OCI-LY7 (cell line): ENCODE measurements at regions not wholly inside any gene's neighbourhood (a gene's known extent, or its start where the extent isn't known, plus 50 kb on each side); places are given as distances from the start of the nearest gene placed in this dataset.
"Not testable (repeated sequence)": the region's sequence is repeated elsewhere in the genome, so short reads cannot be mapped to it uniquely, and the experiment has no call there.

ENCODE experiments used
- BruUV-seq: library from RNA; stranded (reverse); fragments of 400-500 nt; replicated peaks from 2 replicates; lab custom pipeline; 2021; lab: Mats Ljungman, UMichigan
- CTCF ChIA-PET: fragments of 300-600 bp; sonication (Branson Sonifier 250); formaldehyde crosslinking; loops from one replicate; lab custom pipeline; 2022; ENCODE audit warnings: antibody characterized with exemption; ENCODE audit not compliant: unreplicated experiment; lab: Charles Lee
- POLR2A ChIA-PET: fragments of 300-600 bp; sonication (Branson Sonifier 250); formaldehyde crosslinking; loops from one replicate; lab custom pipeline; 2022; ENCODE audit warnings: antibody characterized with exemption; lab: Charles Lee
- DNase-seq: peaks from one replicate; pipeline ENCODE4 v3.0.0-alpha.2; 2015; ENCODE audit warnings: low spot score
- H2AFZ ChIP-seq: fragments of 200-600 bp; sonication (generic), shearing (Covaris generic); 2 replicates; pipeline ENCODE4 v1.6.1; 2014; ENCODE audit warnings: mild to moderate bottlenecking, antibody characterized with exemption, low read length, moderate library complexity
- H3K27ac ChIP-seq: fragments of 200-600 bp; sonication (generic); 2 replicates; pipeline ENCODE4 v1.5.1; 2014; ENCODE audit warnings: mixed run types, low read depth, mild to moderate bottlenecking, moderate library complexity, low read length, inconsistent platforms; ENCODE audit not compliant: poor library complexity, severe bottlenecking
- H3K36me3 ChIP-seq: fragments of 200-600 bp; sonication (generic); 2 replicates; pipeline ENCODE4 v1.6.1; 2014; ENCODE audit warnings: mild to moderate bottlenecking, antibody characterized with exemption, low read length, moderate library complexity, mixed read lengths; ENCODE audit not compliant: insufficient read depth
- H3K4me1 ChIP-seq: fragments of 200-600 bp; sonication (generic); 2 replicates; pipeline ENCODE4 v1.5.1; 2014; ENCODE audit warnings: mild to moderate bottlenecking, low read length; ENCODE audit not compliant: insufficient read depth, poor library complexity, severe bottlenecking
- H3K4me2 ChIP-seq: fragments of 200-600 bp; sonication (generic); 2 replicates; pipeline ENCODE4 v1.6.1; 2014; ENCODE audit warnings: mild to moderate bottlenecking, low read length
- H3K4me3 ChIP-seq: fragments of 200-600 bp; sonication (generic); 2 replicates; pipeline ENCODE4 v1.5.1; 2014; ENCODE audit warnings: mild to moderate bottlenecking, low read depth, low read length; ENCODE audit not compliant: poor library complexity, severe bottlenecking
- H3K79me2 ChIP-seq: fragments of 200-600 bp; sonication (generic); 2 replicates; pipeline ENCODE4 v1.6.1; 2016; ENCODE audit warnings: low read depth, mild to moderate bottlenecking, low read length, moderate library complexity, mixed read lengths; ENCODE audit not compliant: insufficient read depth
- H3K9me2 ChIP-seq: fragments of 200-600 bp; sonication (generic); 2 replicates; pipeline ENCODE4 v1.6.1; 2016; ENCODE audit warnings: mild to moderate bottlenecking, low read length, mixed read lengths; ENCODE audit not compliant: insufficient read depth
- H3K9me3 ChIP-seq: fragments of 200-600 bp; sonication (generic); 2 replicates; pipeline ENCODE4 v1.6.1; 2014; ENCODE audit warnings: mild to moderate bottlenecking, mixed run types, low read length, mixed read lengths
- H4K20me1 ChIP-seq: fragments of 200-600 bp; sonication (generic); 2 replicates; pipeline ENCODE4 v1.6.1; 2014; ENCODE audit warnings: mild to moderate bottlenecking, antibody characterized with exemption, low read length, moderate library complexity, mixed read lengths; ENCODE audit not compliant: insufficient read depth
- CTCF ChIP-seq: fragments of 200-600 bp; sonication (generic); conservative IDR thresholded peaks from 2 replicates; pipeline ENCODE4 v1.5.1; 2014; ENCODE audit warnings: mild to moderate bottlenecking, antibody characterized with exemption, low read length, moderate library complexity, mixed read lengths
- EZH2phosphoT487 ChIP-seq: fragments of 200-600 bp; sonication (generic); IDR thresholded peaks from 2 replicates; pipeline ENCODE4 v1.6.1; 2018; ENCODE audit warnings: low read depth, borderline replicate concordance, mild to moderate bottlenecking, mixed run types, antibody characterized with exemption, low read length, moderate library complexity, mixed read lengths
- intact Hi-C: fragments of 100-400 bp; cut with micrococcal nuclease; formaldehyde crosslinking; loops from one replicate; pipeline ENCODE4 v1.10.0; 2022; ENCODE audit not compliant: unreplicated experiment

GRCh38 chr2:228589115-228589514, 407.6 kb upstream of the SPHKAP start:
- TF ChIP-seq EZH2phosphoT487 (no peak), CTCF (no peak)
- H3K79me2 ChIP-seq = no peaks in the 10 kb centered on the region
- BruUV-seq = no TSS peak
- no peaks in the 10 kb centered on the region for H3K9me2 ChIP-seq
- H4K20me1 ChIP-seq = no peaks in the 10 kb centered on the region
- H3K27ac ChIP-seq = no peak overlapping the region
- intact Hi-C loops = no loop called here
- CTCF ChIA-PET = no interaction called here
- H3K4me2 ChIP-seq = no peak overlapping the region
- DNase-seq = no peak
- no peaks in the 10 kb centered on the region for H3K4me1 ChIP-seq
- no peaks in the 10 kb centered on the region for H3K36me3 ChIP-seq
- POLR2A ChIA-PET = no interaction called here
- no peak overlapping the region for H3K4me3 ChIP-seq
- H2AFZ ChIP-seq = no peak overlapping the region
- no peaks in the 10 kb centered on the region for H3K9me3 ChIP-seq

- no peaks in the 10 kb centered on the region for H4K20me1 ChIP-seq
- TF ChIP-seq CTCF (no peak), EZH2phosphoT487 (no peak)
- CTCF ChIA-PET = no interaction called here
- BruUV-seq = no TSS peak
- H3K9me3 ChIP-seq = no peaks in the 10 kb centered on the region
- POLR2A ChIA-PET = no interaction called here
- H3K36me3 ChIP-seq = no peaks in the 10 kb centered on the region
- no peak overlapping the region for H3K27ac ChIP-seq
- DNase-seq = no peak
- intact Hi-C loops = no loop called here
- no peaks in the 10 kb centered on the region for H3K9me2 ChIP-seq
- H3K4me1 ChIP-seq = no peaks in the 10 kb centered on the region
- H3K79me2 ChIP-seq = no peaks in the 10 kb centered on the region
- no peak overlapping the region for H3K4me3 ChIP-seq
- no peak overlapping the region for H3K4me2 ChIP-seq
- no peak overlapping the region for H2AFZ ChIP-seq
These were observed 400.2 kb upstream of the SPHKAP start for GRCh38 chr2:228581731-228582130.

GRCh38 chr2:228575897-228576296, 394.4 kb upstream of the SPHKAP start:
- no peaks in the 10 kb centered on the region for H3K79me2 ChIP-seq
- H2AFZ ChIP-seq = no peak overlapping the region
- H3K4me2 ChIP-seq = no peak overlapping the region
- CTCF ChIA-PET = no interaction called here
- no peak overlapping the region for H3K27ac ChIP-seq
- H3K9me3 ChIP-seq = no peaks in the 10 kb centered on the region
- no peak for DNase-seq
- no peaks in the 10 kb centered on the region for H3K4me1 ChIP-seq
- POLR2A ChIA-PET = interaction anchor here (0.8 kb wide), 1 partner anchor 11 kb away, joined by 3 read pairs; no protein-coding TSS in a partner anchor
- no TSS peak for BruUV-seq
- intact Hi-C loops = no loop called here
- H3K4me3 ChIP-seq = no peak overlapping the region
- no peaks in the 10 kb centered on the region for H4K20me1 ChIP-seq
- no peaks in the 10 kb centered on the region for H3K9me2 ChIP-seq
- H3K36me3 ChIP-seq = no peaks in the 10 kb centered on the region
- TF ChIP-seq EZH2phosphoT487 = no peak
- TF ChIP-seq CTCF = no peak

- not testable (repeated sequence) for DNase-seq
These were observed 386.8 kb upstream of the SPHKAP start for GRCh38 chr2:228568275-228568674.

More at GRCh38 chr2:228568275-228568674, 386.8 kb upstream of the SPHKAP start:
- intact Hi-C loops, POLR2A ChIA-PET, H3K36me3 ChIP-seq, H3K9me3 ChIP-seq, H3K4me2 ChIP-seq, H3K27ac ChIP-seq, H4K20me1 ChIP-seq, H3K79me2 ChIP-seq, H2AFZ ChIP-seq, H3K4me1 ChIP-seq, H3K4me3 ChIP-seq, BruUV-seq, H3K9me2 ChIP-seq, CTCF ChIA-PET: not testable (repeated sequence)
